Peyer's patch (tissue), 4 donors: ENCODE measurements at regions not wholly inside any gene's neighbourhood (a gene's known extent, or its start where the extent isn't known, plus 50 kb on each side); places are given as distances from the start of the nearest gene placed in this dataset.

ENCODE experiments used
- CTCF ChIP-seq, 6 experiments: fragments of 450-650 bp in 4 of 6; fragments of 200-600 bp in 2 of 6; sonication (generic) in 1 of 6; IDR thresholded peaks; one replicate each; pipeline ENCODE4 v1.5.1; 2017 to 2019; ENCODE audit warnings: antibody characterized with exemption in 6 of 6, mild to moderate bottlenecking in 3 of 6, moderate library complexity in 1 of 6
- POLR2A ChIP-seq, 2 donors: fragments of 450-650 bp; IDR thresholded peaks; one replicate each; pipeline ENCODE4 v1.5.1; 2017; ENCODE audit warnings: antibody characterized with exemption in 2 of 2, mild to moderate bottlenecking in 2 of 2, moderate library complexity in 2 of 2

DNA sequence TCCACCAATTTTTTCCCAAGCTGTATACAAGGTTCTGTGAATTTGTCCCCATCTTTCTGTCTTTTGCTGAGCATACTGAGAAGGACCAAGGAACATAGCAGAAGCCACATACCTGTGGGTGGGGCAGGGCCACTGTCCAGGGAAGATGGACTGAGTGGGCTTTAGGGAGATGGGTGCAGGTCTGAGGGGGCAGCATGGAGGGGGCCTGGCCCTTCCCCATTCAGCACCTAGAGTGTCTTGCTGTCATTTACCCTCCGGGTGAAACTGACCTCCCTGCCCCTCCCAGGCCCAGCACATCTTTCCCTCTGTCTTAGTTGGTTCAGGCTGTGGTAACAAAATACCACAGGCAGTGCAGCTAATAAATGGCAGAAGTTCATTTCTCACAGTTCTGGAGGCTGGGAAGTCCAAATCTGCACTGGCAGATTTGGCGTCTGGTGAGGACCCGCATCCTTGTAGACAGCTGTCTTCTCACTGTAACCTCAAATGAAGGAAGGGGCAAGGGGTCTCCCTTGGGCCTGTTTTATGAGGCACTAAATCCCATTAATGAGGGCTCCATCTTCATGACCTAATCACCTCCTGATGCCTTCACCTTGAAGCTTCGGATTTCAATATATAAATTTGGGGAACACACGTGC is 180.0 kb upstream of the SMAD3 start:
- no peak for TF ChIP-seq POLR2A (IDR thresholded peaks at IDR 0.05)
- TF ChIP-seq CTCF (IDR thresholded peaks at IDR 0.05), result no peak
